DMS 273 treated with DMSO at 0.1 percent for 48 hours (cell line): ENCODE measurements at regions not wholly inside any gene's neighbourhood (a gene's known extent, or its start where the extent isn't known, plus 50 kb on each side); places are given as distances from the start of the nearest gene placed in this dataset.
"Not testable (repeated sequence)": the region's sequence is repeated elsewhere in the genome, so short reads cannot be mapped to it uniquely, and the experiment has no call there.

ENCODE experiments used
- DNase-seq: peaks from one replicate; lab custom pipeline; 2025; lab: John Stamatoyannopoulos, UW

- DNase-seq, result no peak
Measured at GRCh38 chr4:133593764-133594163, 444.7 kb downstream of the PCDH10 start.

- no peak for DNase-seq
Measured at GRCh38 chr4:133592591-133592990, 443.5 kb downstream of the PCDH10 start.

GRCh38 chr4:133592106-133592505 is 443.0 kb downstream of the PCDH10 start:
- DNase-seq, result no peak

- no peak for DNase-seq
Measured at GRCh38 chr4:133588306-133588705, 439.2 kb downstream of the PCDH10 start.

DNA sequence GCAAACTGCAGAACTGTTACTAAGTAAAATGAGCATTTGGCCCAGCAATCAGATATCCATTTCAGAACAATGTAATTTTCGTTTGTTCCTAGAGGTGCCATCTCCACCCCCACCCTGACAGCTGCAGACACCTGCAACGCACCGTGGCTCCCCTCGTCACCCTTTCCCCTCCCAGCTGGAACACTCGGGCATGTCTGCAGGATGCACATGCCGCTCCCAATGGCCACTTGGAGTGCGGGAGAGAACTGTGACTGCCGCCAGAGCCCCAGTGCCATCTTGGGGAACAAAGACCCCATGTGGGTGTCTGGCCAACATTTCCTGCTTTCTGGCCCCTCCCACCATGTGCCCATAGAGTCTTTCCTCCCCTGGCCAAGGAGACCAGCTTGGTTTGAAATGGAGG is 436.2 kb downstream of the PCDH10 start:
- DNase-seq, result no peak

GRCh38 chr4:133584714-133585113 is 435.6 kb downstream of the PCDH10 start:
- DNase-seq, result no peak

DNA sequence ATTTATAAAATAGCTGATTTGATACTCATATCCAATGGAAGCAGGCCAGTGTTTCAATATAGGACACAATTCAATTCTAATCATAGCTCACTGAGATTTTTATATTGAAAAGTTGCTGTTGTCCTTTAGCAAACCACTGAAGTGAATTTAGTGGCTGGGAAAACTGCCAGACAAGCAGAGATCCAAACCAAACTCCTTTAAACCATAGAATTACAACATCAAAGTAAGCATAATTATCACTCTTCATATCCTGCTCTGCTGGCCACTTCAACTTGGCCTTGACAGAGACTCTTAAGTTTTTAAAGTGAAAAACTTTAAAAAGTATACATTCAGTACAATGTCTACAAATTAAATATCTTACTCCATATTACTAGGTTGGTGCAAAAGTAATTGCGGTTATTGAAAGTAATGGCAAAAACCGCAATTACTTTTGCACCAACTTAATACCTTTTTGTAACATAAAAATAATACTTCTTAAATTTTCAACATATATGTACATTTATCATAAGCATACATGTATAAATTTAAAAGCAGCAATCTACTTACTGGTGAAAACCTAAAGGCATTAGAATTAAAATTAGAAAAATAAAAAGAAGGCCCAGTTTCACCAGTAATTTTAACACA is 433.0 kb downstream of the PCDH10 start:
- DNase-seq, result no peak

- no peak for DNase-seq
Measured at GRCh38 chr4:133574248-133574647, 425.2 kb downstream of the PCDH10 start.

- no peak for DNase-seq
Measured at GRCh38 chr4:133565379-133565778, 416.3 kb downstream of the PCDH10 start.

DNA sequence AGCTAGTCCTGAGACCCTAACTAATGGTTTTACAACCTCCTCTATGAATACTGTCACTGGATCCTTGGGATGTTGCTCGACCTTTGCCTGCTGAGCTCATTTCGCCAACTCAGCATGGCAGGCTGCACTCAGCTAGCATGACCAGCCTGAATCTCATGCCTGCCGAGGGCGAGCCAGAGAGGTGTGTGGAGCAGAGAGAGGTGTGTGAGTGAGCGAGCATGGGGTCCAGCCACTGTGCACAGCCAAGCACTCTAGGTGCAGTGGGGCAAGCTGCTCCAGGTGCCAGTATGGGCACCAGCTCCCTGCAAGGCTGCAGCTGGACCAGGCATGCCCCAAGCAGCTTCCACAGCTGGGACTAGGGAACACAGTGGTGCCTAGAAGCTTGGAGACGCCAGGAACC is 410.9 kb downstream of the PCDH10 start:
- no peak for DNase-seq

GRCh38 chr4:133555671-133556070 is 406.6 kb downstream of the PCDH10 start:
- DNase-seq, result no peak

- no peak for DNase-seq
Measured at GRCh38 chr4:133550436-133550835, 401.3 kb downstream of the PCDH10 start.

DNA sequence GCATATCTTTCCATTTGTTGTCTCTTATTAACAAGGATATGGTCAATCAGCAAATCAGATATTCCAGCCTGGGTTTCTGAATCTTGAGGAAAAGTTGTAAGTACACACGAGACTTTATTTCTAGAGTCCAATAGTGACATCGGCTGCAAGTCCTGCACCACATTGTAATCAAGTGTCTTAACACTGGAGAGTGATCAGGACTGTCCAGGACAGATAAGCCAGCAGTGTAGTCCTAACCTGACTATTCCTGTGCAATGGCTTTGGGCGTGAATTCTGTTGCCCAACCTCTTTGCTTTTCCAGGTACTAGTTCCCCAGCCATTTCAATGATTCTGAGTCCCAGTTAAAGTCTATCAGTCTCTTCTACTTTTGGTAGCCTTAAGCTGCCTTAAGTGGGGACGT is 395.0 kb downstream of the PCDH10 start:
- no peak for DNase-seq

DNA sequence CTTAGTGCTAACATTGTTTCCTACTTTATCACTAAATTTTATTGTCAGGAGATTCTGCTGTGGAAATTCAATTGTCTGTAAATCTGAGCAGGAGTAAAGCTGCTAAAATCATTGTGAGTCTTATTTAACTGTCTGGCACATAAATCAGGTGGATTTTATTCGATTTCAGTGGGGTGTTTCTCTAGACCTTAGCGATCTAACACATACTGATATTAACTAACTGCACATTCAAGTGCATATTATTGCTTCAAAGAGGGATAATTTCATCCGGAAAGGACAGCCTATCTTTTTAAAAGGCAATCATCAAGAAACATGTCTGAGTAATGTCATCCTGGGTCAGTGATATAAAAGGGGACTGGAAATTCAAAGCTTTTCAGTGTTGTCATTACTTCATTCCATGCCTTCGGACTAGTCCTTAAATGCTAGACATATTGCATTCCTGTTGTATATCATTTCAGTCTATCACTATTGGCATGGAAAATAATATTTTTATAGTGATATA is 388.7 kb downstream of the PCDH10 start:
- no peak for DNase-seq

- DNase-seq, result not testable (repeated sequence)
Measured at GRCh38 chr4:133534224-133534623, 385.1 kb downstream of the PCDH10 start.

DNA sequence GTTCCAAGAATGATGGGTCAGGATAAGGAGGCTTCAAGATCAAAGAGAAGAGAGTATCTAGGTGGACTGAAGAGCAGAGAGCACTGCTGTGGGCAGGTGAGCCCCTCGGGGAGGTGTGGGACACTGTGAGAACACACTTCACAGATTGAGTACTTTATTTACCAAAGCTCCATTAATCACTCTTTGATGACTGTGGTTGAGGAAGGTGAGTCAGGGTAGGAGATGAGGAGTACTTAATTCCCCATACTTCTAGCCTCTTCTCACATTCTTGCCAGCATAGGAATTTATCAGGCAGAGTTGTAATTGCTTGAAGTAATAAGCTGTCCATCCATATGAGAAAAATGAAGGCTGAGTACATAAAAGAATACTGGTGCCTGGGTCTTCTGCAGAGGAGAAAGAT is 375.3 kb downstream of the PCDH10 start:
- no peak for DNase-seq

DNA sequence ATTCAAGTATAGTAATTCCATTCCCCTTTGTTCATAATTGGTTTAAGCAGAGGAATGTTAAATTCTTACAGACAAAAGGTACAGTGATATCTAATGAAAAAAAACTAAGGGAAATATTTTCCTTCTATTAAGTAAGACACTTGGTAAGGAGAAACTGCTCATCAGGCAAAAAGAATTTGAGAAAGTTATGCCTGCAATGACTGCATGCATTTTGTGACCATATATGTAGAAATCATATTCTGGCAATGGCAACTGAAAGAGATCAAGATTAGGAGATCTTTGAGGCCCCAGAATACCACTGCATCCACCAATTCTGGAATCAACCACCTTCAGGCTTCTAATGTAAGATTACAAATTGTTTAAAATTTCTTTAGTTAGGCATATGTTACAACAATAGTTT is 364.8 kb downstream of the PCDH10 start:
- DNase-seq, result no peak

DNA sequence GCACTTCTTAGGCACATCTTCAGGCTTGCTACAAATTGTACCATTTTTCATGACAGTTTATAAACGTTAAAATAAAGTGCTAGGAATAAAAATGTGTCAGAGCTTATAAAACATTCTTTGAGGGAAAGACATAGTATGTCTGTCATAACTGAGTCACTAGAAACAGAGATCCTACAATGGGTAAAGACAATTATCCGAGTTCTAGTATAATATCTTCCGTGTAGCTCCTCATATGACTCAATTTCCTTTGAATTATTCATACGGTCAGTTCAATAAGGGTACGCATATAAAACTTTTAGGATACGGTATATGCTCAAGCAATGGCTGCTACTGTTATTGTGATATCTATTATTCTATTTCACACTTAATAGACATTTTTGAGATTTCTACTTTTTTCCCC is 349.1 kb downstream of the PCDH10 start:
- no peak for DNase-seq

DNA sequence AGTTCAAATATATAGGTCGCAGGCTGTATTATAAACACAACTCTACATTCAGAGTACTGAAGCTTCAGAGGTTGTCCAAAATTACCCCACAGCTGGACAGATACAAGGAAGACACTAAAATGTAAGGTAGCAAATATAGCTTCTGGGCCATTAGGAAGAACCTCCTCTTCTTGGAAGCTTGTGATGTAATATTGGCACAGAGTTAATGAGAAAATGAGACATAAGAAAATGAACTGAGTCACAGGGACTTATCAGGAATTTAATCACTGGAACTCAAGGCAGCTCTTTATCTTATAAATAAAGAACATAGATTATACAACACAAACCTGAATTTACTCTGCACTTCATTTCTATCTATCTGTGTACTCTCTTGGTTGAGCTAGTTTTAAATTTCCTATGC is 344.7 kb downstream of the PCDH10 start:
- DNase-seq, result no peak

- no peak for DNase-seq
Measured at GRCh38 chr4:133493241-133493640, 344.1 kb downstream of the PCDH10 start.

GRCh38 chr4:133484287-133484686 is 335.2 kb downstream of the PCDH10 start:
- DNase-seq, result no peak

DNA sequence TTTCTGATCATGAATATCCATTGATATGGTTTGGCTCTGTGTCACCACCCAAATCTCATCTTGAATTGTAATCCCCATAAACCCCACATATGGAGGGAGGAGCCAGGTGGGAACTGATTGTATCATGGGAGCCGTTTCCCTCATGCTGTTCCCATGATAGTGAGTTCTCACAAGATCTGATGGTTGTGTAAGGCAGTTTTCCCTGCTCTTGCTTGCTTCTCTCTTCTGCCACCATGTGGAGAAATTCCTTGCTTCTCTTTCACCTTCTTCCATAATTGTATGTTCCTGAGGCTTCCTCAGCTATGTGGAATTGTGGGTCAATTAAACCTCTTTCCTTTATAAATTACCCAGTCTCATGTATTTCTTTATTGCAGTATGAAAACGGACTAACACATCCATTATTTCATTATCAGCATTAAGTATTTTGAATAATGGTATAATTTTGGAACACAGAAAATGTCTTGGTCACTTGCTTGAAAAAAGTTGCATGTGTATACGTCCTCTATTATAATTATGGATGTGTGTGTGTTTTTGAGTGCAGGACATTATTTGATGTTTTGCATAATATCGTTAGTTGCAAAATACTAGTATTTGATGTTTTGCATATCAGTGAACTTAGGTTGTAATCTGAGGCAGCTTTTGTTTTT is 334.6 kb downstream of the PCDH10 start:
- DNase-seq, result no peak

DNA sequence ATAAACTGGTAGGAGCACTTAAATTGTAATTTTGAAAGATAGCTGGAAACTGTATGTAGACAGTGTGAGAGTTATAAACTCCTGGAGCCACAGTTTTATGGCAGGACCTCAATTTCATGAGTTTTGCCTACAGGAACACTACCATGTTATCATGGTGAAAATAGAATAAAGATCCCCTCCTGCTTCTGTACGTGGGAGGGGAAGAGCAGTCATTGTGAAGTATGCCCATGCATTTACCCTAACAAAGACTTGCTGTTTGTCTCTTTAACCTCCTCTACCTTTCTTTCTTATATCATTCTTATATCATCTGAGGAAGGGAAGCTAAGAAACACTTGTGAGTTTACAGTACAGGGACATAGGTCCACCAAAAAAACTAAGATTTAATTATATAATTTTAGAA is 327.0 kb downstream of the PCDH10 start:
- no peak for DNase-seq

DNA sequence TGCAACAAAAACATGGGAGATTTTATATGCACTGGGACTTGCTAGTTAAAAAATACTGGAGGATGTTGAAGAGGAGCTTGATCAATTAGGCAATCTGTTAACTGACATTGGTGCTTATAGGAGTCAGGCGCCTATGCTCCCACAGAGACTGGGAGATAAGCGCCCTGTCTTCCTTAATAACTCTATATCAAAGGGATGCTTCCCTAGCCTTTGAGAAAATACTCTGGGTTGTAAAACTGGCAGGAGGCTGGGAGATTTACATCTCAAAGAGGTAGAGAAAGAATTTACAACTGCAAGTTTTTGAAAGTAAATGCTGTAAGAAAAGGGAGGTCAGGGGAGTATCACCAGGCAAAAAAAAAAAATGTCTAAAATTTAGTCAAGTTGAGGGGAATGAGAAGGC is 325.4 kb downstream of the PCDH10 start:
- no peak for DNase-seq
